GM12878 (cell line): ENCODE measurements at regions not wholly inside any gene's neighbourhood (a gene's known extent, or its start where the extent isn't known, plus 50 kb on each side); places are given as distances from the start of the nearest gene placed in this dataset.

ENCODE experiments used
- ATAC-seq: fragments of 200-7000 bp; cut with Tn5 transposase; 3 replicates; pipeline ENCODE4 v1.9.1; 2020; ENCODE audit warnings: mild to moderate bottlenecking, moderate library complexity
- BruUV-seq: library from RNA; stranded (reverse); fragments of 400-500 nt; replicated peaks from 2 replicates; lab custom pipeline; 2021; lab: Mats Ljungman, UMichigan
- CTCF ChIA-PET: fragments of 300-600 bp; sonication (Branson Sonifier 250); formaldehyde crosslinking; extraction: SDS; loops from one replicate; lab custom pipeline; 2021; ENCODE audit warnings: inconsistent platforms; lab: Yijun Ruan, JAX
- POLR2A ChIA-PET: fragments of 350-600 bp; formaldehyde crosslinking; extraction: SDS; loops from one replicate; lab custom pipeline; 2021; ENCODE audit warnings: inconsistent platforms; lab: Charles Lee
- RAD21 ChIA-PET: fragments of 300-600 bp; sonication (Branson Sonifier 250); formaldehyde crosslinking; loops from one replicate; lab custom pipeline; 2023; ENCODE audit warnings: antibody characterized with exemption; ENCODE audit not compliant: unreplicated experiment; lab: Charles Lee
- SMC1A ChIA-PET: fragments of 300-600 bp; sonication (Branson Sonifier 250); formaldehyde crosslinking; loops from one replicate; lab custom pipeline; 2023; ENCODE audit not compliant: unreplicated experiment, uncharacterized antibody; lab: Charles Lee
- DNase-seq: peaks from one replicate; pipeline ENCODE4 v3.0.0-alpha.2; 2011; ENCODE audit warnings: low read depth, low spot score
- FAIRE-seq: peaks from 3 replicates; lab custom pipeline; 2011; peaks lifted over from hg19 to GRCh38; lab: Jason Lieb, UNC
- H2AFZ ChIP-seq: 2 replicates; pipeline ENCODE4 v1.6.0; 2011; ENCODE audit warnings: low read depth, low read length, control low read depth; ENCODE audit not compliant: control insufficient read depth
- H3K27ac ChIP-seq: 2 replicates; pipeline ENCODE4 v1.5.1; 2011; ENCODE audit warnings: control low read depth; ENCODE audit not compliant: control insufficient read depth, insufficient read depth
- H3K27me3 ChIP-seq, 2 experiments: replicated peaks in 1 of 2; 2 replicates each; pipeline versions ENCODE4 v1.6.0 to v1.6.1; 2011; ENCODE audit warnings: low read length in 1 of 2; ENCODE audit not compliant: control insufficient read depth in 2 of 2, insufficient read depth in 2 of 2
- H3K36me3 ChIP-seq, 2 experiments: 2 replicates each; pipeline ENCODE4 v1.5.1; 2011; ENCODE audit warnings: low read length in 1 of 2; ENCODE audit not compliant: control insufficient read depth in 2 of 2, insufficient read depth in 2 of 2
- H3K4me1 ChIP-seq: 2 replicates; pipeline ENCODE4 v1.6.1; 2011; ENCODE audit warnings: mild to moderate bottlenecking, low read length, moderate library complexity, mixed read lengths; ENCODE audit not compliant: control insufficient read depth, insufficient read depth
- H3K4me2 ChIP-seq: 2 replicates; pipeline ENCODE4 v1.6.0; 2011; ENCODE audit warnings: control low read depth; ENCODE audit not compliant: control insufficient read depth, insufficient read depth
- H3K4me3 ChIP-seq: fragments of 200-600 bp; sonication (generic); 2 replicates; pipeline ENCODE4 v1.5.1; 2016
- H3K79me2 ChIP-seq: 2 replicates; pipeline ENCODE4 v1.6.0; 2011; ENCODE audit warnings: low read length; ENCODE audit not compliant: control insufficient read depth, insufficient read depth
- H3K9ac ChIP-seq: 2 replicates; pipeline ENCODE4 v1.8.0; 2011; ENCODE audit warnings: low read length, control low read depth, mixed read lengths; ENCODE audit not compliant: control insufficient read depth, insufficient read depth
- H3K9me3 ChIP-seq: replicated peaks from 3 replicates; pipeline ENCODE4 v1.5.1; 2011; ENCODE audit warnings: mild to moderate bottlenecking, low read length; ENCODE audit not compliant: control insufficient read depth, insufficient read depth
- H4K20me1 ChIP-seq: 2 replicates; pipeline ENCODE4 v1.6.0; 2011; ENCODE audit not compliant: control insufficient read depth, insufficient read depth
- ASH2L ChIP-seq: fragments of 300-600, 200-600 bp; sonication (generic); IDR thresholded peaks from 2 replicates; pipeline ENCODE4 v1.6.1; 2017; ENCODE audit warnings: low read depth, mild to moderate bottlenecking, borderline replicate concordance
- BCL3 ChIP-seq: IDR thresholded peaks from 2 replicates; pipeline ENCODE4 v1.6.1; 2011; ENCODE audit warnings: borderline replicate concordance, low read depth, mild to moderate bottlenecking, moderate library complexity, low read length; ENCODE audit not compliant: insufficient read depth, poor library complexity, severe bottlenecking
- CTCF ChIP-seq, 3 experiments: IDR thresholded peaks in 2 of 3; conservative IDR thresholded peaks in 1 of 3; 2 replicates each; pipeline ENCODE4 v1.5.1; 2011; ENCODE audit warnings: low read depth in 3 of 3, low read length in 3 of 3, mild to moderate bottlenecking in 3 of 3, control low read depth in 2 of 3, moderate library complexity in 2 of 3, inconsistent platforms in 1 of 3, mixed read lengths in 1 of 3; ENCODE audit not compliant: control insufficient read depth in 2 of 3, insufficient read depth in 1 of 3; ENCODE audit errors: extremely low read depth in 1 of 3
- ELK1 ChIP-seq: IDR thresholded peaks from 2 replicates; pipeline ENCODE4 v1.6.1; 2012; ENCODE audit warnings: low read depth, low read length, improper control_type of control experiment
- EP300 ChIP-seq, 2 experiments: fragments of 150-350 bp in 1 of 2; IDR thresholded peaks; 2 replicates each; pipeline ENCODE4 v1.6.1; 2011 to 2012; ENCODE audit warnings: low read depth in 2 of 2, low read length in 2 of 2, borderline replicate concordance in 1 of 2, improper control_type of control experiment in 1 of 2, inconsistent platforms in 1 of 2; ENCODE audit not compliant: control insufficient read depth in 1 of 2
- FOXM1 ChIP-seq: IDR thresholded peaks from 2 replicates; pipeline ENCODE4 v1.6.1; 2012; ENCODE audit warnings: low read depth, mild to moderate bottlenecking, inconsistent platforms, low read length, moderate library complexity
- HDAC6 ChIP-seq: fragments of 200-600 bp; sonication (generic); IDR thresholded peaks from one replicate; pipeline ENCODE4 v1.8.0; 2017; ENCODE audit warnings: antibody characterized with exemption; ENCODE audit not compliant: unreplicated experiment
- LARP7 ChIP-seq: fragments of 450-650 bp; IDR thresholded peaks from 2 replicates; pipeline ENCODE4 v1.6.1; 2017; ENCODE audit warnings: mild to moderate bottlenecking
- NFYA ChIP-seq: IDR thresholded peaks from 2 replicates; pipeline ENCODE4 v1.6.1; 2011; ENCODE audit warnings: low read depth, mild to moderate bottlenecking, low read length, improper control_type of control experiment, borderline replicate concordance
- NR2C2 ChIP-seq: IDR thresholded peaks from 2 replicates; pipeline ENCODE4 v1.6.1; 2011; ENCODE audit warnings: borderline replicate concordance, low read depth; ENCODE audit not compliant: control insufficient read depth, insufficient read length
- RAD21 ChIP-seq: IDR thresholded peaks from 2 replicates; pipeline ENCODE4 v1.6.1; 2011; ENCODE audit warnings: mild to moderate bottlenecking, low read depth, low read length, moderate library complexity; ENCODE audit not compliant: insufficient read depth
- REST ChIP-seq: IDR thresholded peaks from 2 replicates; pipeline ENCODE4 v1.6.1; 2012; ENCODE audit warnings: mild to moderate bottlenecking, low read depth, low read length
- SMARCA5 ChIP-seq: fragments of 450-650 bp; IDR thresholded peaks from 2 replicates; pipeline ENCODE4 v1.6.1; 2017; ENCODE audit warnings: mild to moderate bottlenecking
- SMC3 ChIP-seq: IDR thresholded peaks from 2 replicates; pipeline ENCODE4 v1.6.1; 2011; ENCODE audit warnings: low read length, improper control_type of control experiment, borderline replicate concordance
- TCF12 ChIP-seq: IDR thresholded peaks from 2 replicates; pipeline ENCODE4 v1.6.1; 2011; ENCODE audit warnings: low read depth, mild to moderate bottlenecking, low read length
- TCF3 ChIP-seq: IDR thresholded peaks from 2 replicates; pipeline ENCODE4 v1.6.1; 2012; ENCODE audit warnings: low read depth, mild to moderate bottlenecking, low read length, borderline replicate concordance; ENCODE audit not compliant: insufficient read depth
- WGBS: methylation state at CpG from one replicate; pipeline ENCODE4 v1.1.6; 2016; ENCODE audit warnings: low lambda C conversion rate; ENCODE audit not compliant: insufficient replicate concordance, insufficient coverage; ENCODE audit errors: missing lambda C conversion rate; 5-methylcytosine and 5-hydroxymethylcytosine counted together
- in situ Hi-C: fragments of 300-500 bp; cut with MboI; formaldehyde crosslinking; loops from 9 replicates; pipeline ENCODE4 v1.14.3; 2018; ENCODE audit warnings: mixed read lengths
- intact Hi-C: fragments of 100-400 bp; cut with micrococcal nuclease; formaldehyde crosslinking; loops from one replicate; pipeline ENCODE4 v1.14.2; 2022; ENCODE audit not compliant: unreplicated experiment

DNA sequence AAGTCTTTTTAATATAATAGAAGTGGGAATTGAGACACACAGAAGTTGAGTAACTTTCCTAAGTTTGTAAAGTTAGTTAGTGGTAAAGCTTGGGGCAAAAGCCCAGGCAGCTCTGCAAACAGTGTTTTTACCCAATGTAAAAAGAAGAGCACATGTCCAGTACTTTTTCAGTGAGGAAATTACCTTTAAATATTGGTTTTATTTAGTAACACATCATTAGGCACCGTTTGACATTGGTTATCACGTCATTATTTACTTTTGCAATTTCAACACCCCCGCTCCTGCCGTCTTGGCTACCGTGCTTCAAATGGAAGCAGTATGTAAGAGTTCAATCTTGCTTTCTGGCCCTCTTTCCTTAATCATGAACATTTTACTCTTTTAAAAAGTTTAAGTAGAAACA is 807.9 kb downstream of the EPHA4 start:
- Histone ChIP-seq H3K36me3 (no peaks in the 10 kb centered on the region), H3K27ac (no peak overlapping the region), H2AFZ (no peak overlapping the region), H3K9me3 (no peaks in the 10 kb centered on the region), H3K4me2 (no peak overlapping the region), H3K27me3 (no peaks in the 10 kb centered on the region; a peak in 1 of 4 replicates), H3K9ac (no peak overlapping the region), H3K4me1 (no peaks in the 10 kb centered on the region), H3K79me2 (no peaks in the 10 kb centered on the region), H3K4me3 (no peak overlapping the region), H4K20me1 (no peaks in the 10 kb centered on the region)
- no TSS peak for BruUV-seq
- ChIA-PET CTCF (no interaction called here), RAD21 (no interaction called here), SMC1A (no interaction called here), POLR2A (no interaction called here)
- in situ Hi-C loops (no loop called here), intact Hi-C loops (no loop called here)
- DNase-seq (no peak), ATAC-seq (no peak), FAIRE-seq (no peak)
- WGBS, result 23% methylated on average over 5 of the region's 5 CpGs
- no peak for TF ChIP-seq BCL3
- TF ChIP-seq TCF3, result no peak
- TF ChIP-seq LARP7, result no peak
- TF ChIP-seq SMARCA5, result no peak
- no peak for TF ChIP-seq SMC3
- TF ChIP-seq CTCF (IDR thresholded peaks at IDR 0.05 in 2 of 3, conservative IDR thresholded peaks at IDR 0.05 in 1 of 3; ENCODE audit: control insufficient read depth in 2 of 3, extremely low read depth in 1 of 3, insufficient read depth in 1 of 3, low read depth in 3 of 3, low read length in 3 of 3), result no peak
- TF ChIP-seq NR2C2, result no peak
- no peak for TF ChIP-seq ASH2L
- TF ChIP-seq ELK1, result no peak
- TF ChIP-seq NFYA, result no peak
- TF ChIP-seq HDAC6, result no peak
- no peak for TF ChIP-seq EP300 (IDR thresholded peaks at IDR 0.05; ENCODE audit: borderline replicate concordance in 1 of 2, control insufficient read depth in 1 of 2, low read depth in 2 of 2, low read length in 2 of 2)
- no peak for TF ChIP-seq TCF12
- no peak for TF ChIP-seq RAD21
- no peak for TF ChIP-seq FOXM1
- TF ChIP-seq REST, result no peak
